K562 (cell line): ENCODE measurements at regions not wholly inside any gene's neighbourhood (a gene's known extent, or its start where the extent isn't known, plus 50 kb on each side); places are given as distances from the start of the nearest gene placed in this dataset.

Experiments
- AFF1 ChIP-seq, 2 experiments: fragments of 450-650 bp; IDR thresholded peaks; 2 replicates each; pipeline ENCODE4 v1.6.1; 2018; ENCODE audit warnings: mild to moderate bottlenecking in 2 of 2, low read depth in 1 of 2; ENCODE audit not compliant: partially characterized antibody in 2 of 2
- DMBX1 ChIP-seq: fragments of 250-450 bp; sonication (Bioruptor Pico); IDR thresholded peaks from 2 replicates; pipeline ENCODE4 v1.8.0; 2022; ENCODE audit warnings: inconsistent platforms, mild to moderate bottlenecking, moderate library complexity, borderline replicate concordance
- DPF2 ChIP-seq: fragments of 450-650 bp; IDR thresholded peaks from 2 replicates; pipeline ENCODE4 v1.6.1; 2016
- ELF4 ChIP-seq: fragments of 450-650 bp; formaldehyde crosslinking; IDR thresholded peaks from 2 replicates; pipeline ENCODE4 v1.4.0; 2022; ENCODE audit warnings: missing genetic modification characterization
- FOXA1 ChIP-seq: fragments of 450-650 bp; IDR thresholded peaks from 2 replicates; pipeline ENCODE4 v1.6.1; 2016; ENCODE audit warnings: mild to moderate bottlenecking, borderline replicate concordance
- FOXA3 ChIP-seq, 2 experiments: fragments of 450-650 bp in 1 of 2; sonication (generic) in 1 of 2; formaldehyde crosslinking; IDR thresholded peaks in 1 of 2; conservative IDR thresholded peaks in 1 of 2; 2 replicates each; pipeline versions ENCODE4 v1.4.0 to v1.8.0; 2020 to 2022; ENCODE audit warnings: mild to moderate bottlenecking in 2 of 2, missing genetic modification reagents in 1 of 2
- NCOA2 ChIP-seq, 2 experiments: fragments of 450-650 bp; IDR thresholded peaks; 2 replicates each; pipeline ENCODE4 v1.6.1; 2018; ENCODE audit warnings: mild to moderate bottlenecking in 2 of 2, moderate library complexity in 1 of 2; ENCODE audit not compliant: partially characterized antibody in 2 of 2
- NR2F6 ChIP-seq: fragments of 450-650 bp; formaldehyde crosslinking; IDR thresholded peaks from 2 replicates; pipeline ENCODE4 v1.4.0; 2020; ENCODE audit warnings: mild to moderate bottlenecking
- PRDM10 ChIP-seq: fragments of 450-650 bp; IDR thresholded peaks from 2 replicates; pipeline ENCODE4 v1.6.1; 2018; ENCODE audit not compliant: partially characterized antibody
- SREBF2 ChIP-seq: sonication (generic); formaldehyde crosslinking; IDR thresholded peaks from 2 replicates; pipeline ENCODE4 v1.4.0; 2020; ENCODE audit warnings: mild to moderate bottlenecking, missing genetic modification reagents
- SRF ChIP-seq, 2 experiments: fragments of 250-450, 450-650 bp in 1 of 2; sonication (Bioruptor Pico) in 1 of 2; sonication (generic) in 1 of 2; formaldehyde crosslinking; IDR thresholded peaks; 2 replicates each; pipeline versions ENCODE4 v1.5.0 to v1.5.1; 2020 to 2022; ENCODE audit warnings: mild to moderate bottlenecking in 1 of 2, missing genetic modification reagents in 1 of 2
- THRB ChIP-seq: fragments of 450-650 bp; formaldehyde crosslinking; conservative IDR thresholded peaks from 2 replicates; pipeline ENCODE4 v1.4.0; 2022; ENCODE audit warnings: mild to moderate bottlenecking, missing genetic modification characterization
- XRCC4 ChIP-seq: IDR thresholded peaks from one replicate; pipeline ENCODE4 v1.6.1; 2011; ENCODE audit not compliant: insufficient read depth, insufficient read length; ENCODE audit errors: extremely low read depth
- ZBTB17 ChIP-seq: fragments of 450-650 bp; formaldehyde crosslinking; IDR thresholded peaks from 2 replicates; pipeline ENCODE4 v1.4.0; 2020; ENCODE audit warnings: mild to moderate bottlenecking
- ZNF277 ChIP-seq: fragments of 250-450 bp; sonication (Bioruptor Pico); IDR thresholded peaks from 2 replicates; pipeline ENCODE4 v1.8.0; 2022; ENCODE audit warnings: inconsistent platforms, mild to moderate bottlenecking, moderate library complexity, borderline replicate concordance

GRCh38 chr16:85555719-85556455, 57.2 kb upstream of the GSE1 start (continued):
- peak; percentile 65 for TF ChIP-seq PRDM10
- TF ChIP-seq SREBF2 (CRISPR knock-in tag) = no peak
- no peak for TF ChIP-seq XRCC4
- TF ChIP-seq DPF2 = peak; percentile 27; the same call in 1 of the 2 replicates
- no peak for TF ChIP-seq ELF4 (CRISPR knock-in tag)
- TF ChIP-seq NR2F6 (CRISPR knock-in tag) = no peak
- TF ChIP-seq ZNF277 (CRISPR knock-in tag) = no peak
- TF ChIP-seq FOXA1 = no peak
- TF ChIP-seq THRB (CRISPR knock-in tag) = no peak
- TF ChIP-seq SRF (CRISPR knock-in tag; IDR thresholded peaks at IDR 0.05) = 0 out of 4 replicates have a peak, but pooled peaks of 1 of the 2 experiments have one; percentile 9
- TF ChIP-seq ZBTB17 = no peak
- TF ChIP-seq AFF1 (IDR thresholded peaks at IDR 0.05; ENCODE audit: low read depth in 1 of 2, partially characterized antibody in 2 of 2) = peak; percentile 82 to 92
- TF ChIP-seq DMBX1 (CRISPR knock-in tag) = no peak
- no peak for TF ChIP-seq FOXA3 (CRISPR knock-in tag; conservative IDR thresholded peaks at IDR 0.05 in 1 of 2, IDR thresholded peaks at IDR 0.05 in 1 of 2)
- TF ChIP-seq NCOA2 (IDR thresholded peaks at IDR 0.05; ENCODE audit: partially characterized antibody in 2 of 2) = no peak
